Small intestine (tissue), 7 donors: ENCODE measurements at regions not wholly inside any gene's neighbourhood (a gene's known extent, or its start where the extent isn't known, plus 50 kb on each side); places are given as distances from the start of the nearest gene placed in this dataset.

Source experiments
- DNase-seq, 2 donors: peaks; one replicate each; pipeline versions ENCODE4 v3.0.0 to v3.0.0-alpha.2; 2013
- FAIRE-seq: peaks from 2 replicates; lab custom pipeline; 2012; peaks lifted over from hg19 to GRCh38; lab: Jason Lieb, UNC
- H3K27ac ChIP-seq, 3 donors: one replicate each; pipeline ENCODE4 v1.5.1; 2013; ENCODE audit warnings: low read length in 2 of 3, mild to moderate bottlenecking in 2 of 3, control low read depth in 1 of 3, inconsistent platforms in 1 of 3, low read depth in 1 of 3, moderate library complexity in 1 of 3
- H3K27me3 ChIP-seq, 3 donors: one replicate each; pipeline ENCODE4 v1.6.1; 2013; ENCODE audit warnings: low read length in 3 of 3, inconsistent platforms in 1 of 3; ENCODE audit not compliant: control insufficient read depth in 3 of 3, insufficient read depth in 3 of 3
- H3K36me3 ChIP-seq, 3 donors: one replicate each; pipeline ENCODE4 v1.6.1; 2013; ENCODE audit warnings: low read length in 3 of 3, inconsistent platforms in 1 of 3, low read depth in 1 of 3, mild to moderate bottlenecking in 1 of 3, moderate library complexity in 1 of 3; ENCODE audit not compliant: control insufficient read depth in 3 of 3, insufficient read depth in 2 of 3
- H3K4me1 ChIP-seq, 3 donors: one replicate each; pipeline ENCODE4 v1.6.1; 2013; ENCODE audit warnings: low read length in 2 of 3, inconsistent platforms in 1 of 3, low read depth in 1 of 3, mild to moderate bottlenecking in 1 of 3, moderate library complexity in 1 of 3; ENCODE audit not compliant: control insufficient read depth in 3 of 3, insufficient read depth in 2 of 3
- H3K4me3 ChIP-seq, 3 donors: one replicate each; pipeline ENCODE4 v1.5.1; 2013; ENCODE audit warnings: low read length in 3 of 3, control low read depth in 1 of 3, inconsistent platforms in 1 of 3, low read depth in 1 of 3, mild to moderate bottlenecking in 1 of 3, moderate library complexity in 1 of 3
- H3K9me3 ChIP-seq, 2 donors: one replicate each; pipeline ENCODE4 v1.6.1; 2013; ENCODE audit warnings: low read depth in 1 of 2, low read length in 1 of 2; ENCODE audit not compliant: control insufficient read depth in 2 of 2, insufficient read depth in 1 of 2
- WGBS, 3 donors: extraction: QIAGEN DNeasy Blood & Tissue Kit; methylation state at CpG; one replicate each; pipeline ENCODE4 v1.1.7; 2013; 5-methylcytosine and 5-hydroxymethylcytosine counted together
- donor health status: healthy with polysubstance abuse.
- donor health status: control.
- donor health status: control.
- donor health status: Bipolar disorder and iron deficiency.
- donor health status: healthy.

GRCh38 chr11:90856790-90857189 lies 633.9 kb upstream of the CHORDC1 start:
- Histone ChIP-seq H3K27ac (no peak overlapping the region), H3K4me3 (no peak overlapping the region), H3K36me3 (no peaks in the 10 kb centered on the region), H3K4me1 (no peaks in the 10 kb centered on the region), H3K9me3 (no peaks in the 10 kb centered on the region), H3K27me3 (no peaks in the 10 kb centered on the region)
- FAIRE-seq (no peak), DNase-seq (no peak)
- 66 to 72% (median 66%) methylated on average over 1 of the region's 1 CpG for WGBS, 3 donors

DNA sequence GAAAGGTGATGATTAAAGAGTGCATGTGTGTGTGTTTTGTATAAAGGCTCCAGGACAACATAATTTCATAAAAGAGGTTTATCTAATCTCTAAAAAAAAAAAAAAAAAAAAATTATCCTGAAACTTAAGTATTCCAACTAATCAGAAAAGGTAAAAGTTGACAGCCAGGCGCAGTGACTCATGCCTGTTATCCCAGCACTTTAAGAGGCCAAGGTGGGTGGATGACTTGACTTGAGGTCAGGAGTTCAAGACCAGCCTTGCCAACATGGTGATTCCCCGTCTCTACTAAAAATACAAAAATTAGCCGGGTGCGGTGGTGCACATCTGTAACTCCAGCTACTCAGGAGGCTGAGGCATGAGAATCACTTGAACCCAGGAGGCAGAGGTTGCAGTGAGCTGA lies 632.7 kb upstream of the CHORDC1 start:
- no peaks in the 10 kb centered on the region for H3K27me3 ChIP-seq
- no peak for DNase-seq
- H3K9me3 ChIP-seq = no peaks in the 10 kb centered on the region
- no peaks in the 10 kb centered on the region for H3K36me3 ChIP-seq
- 73 to 85% (median 80%) methylated on average over 4 of the region's 4 CpGs for WGBS, 3 donors
- no peak overlapping the region for H3K27ac ChIP-seq
- no peaks in the 10 kb centered on the region for H3K4me1 ChIP-seq
- no peak overlapping the region for H3K4me3 ChIP-seq
- no peak for FAIRE-seq

GRCh38 chr11:90851196-90851595 lies 628.3 kb upstream of the CHORDC1 start:
- Histone ChIP-seq H3K9me3 (no peaks in the 10 kb centered on the region), H3K27me3 (no peaks in the 10 kb centered on the region), H3K36me3 (no peaks in the 10 kb centered on the region), H3K27ac (no peak overlapping the region), H3K4me3 (no peak overlapping the region), H3K4me1 (no peaks in the 10 kb centered on the region)
- no peak for FAIRE-seq
- DNase-seq = no peak

- no peaks in the 10 kb centered on the region for H3K4me1 ChIP-seq
- H3K4me3 ChIP-seq = no peak overlapping the region
- no peaks in the 10 kb centered on the region for H3K36me3 ChIP-seq
- FAIRE-seq (no peak), DNase-seq (no peak)
- no peaks in the 10 kb centered on the region for H3K9me3 ChIP-seq
- WGBS, 3 donors = 86 to 91% (median 88%) methylated on average over 4 of the region's 4 CpGs
- H3K27me3 ChIP-seq = no peaks in the 10 kb centered on the region
- no peak overlapping the region for H3K27ac ChIP-seq
Measured at GRCh38 chr11:90849312-90849711, 626.5 kb upstream of the CHORDC1 start.

- no peak overlapping the region for H3K27ac ChIP-seq
- DNase-seq (no peak), FAIRE-seq (no peak)
- no peaks in the 10 kb centered on the region for H3K4me1 ChIP-seq
- 83 to 94% (median 86%) methylated on average over 1 of the region's 1 CpG for WGBS, 3 donors
- no peak overlapping the region for H3K4me3 ChIP-seq
- no peaks in the 10 kb centered on the region for H3K36me3 ChIP-seq
- H3K27me3 ChIP-seq = no peaks in the 10 kb centered on the region
- no peaks in the 10 kb centered on the region for H3K9me3 ChIP-seq
Measured at GRCh38 chr11:90847268-90847886, 624.5 kb upstream of the CHORDC1 start.

DNA sequence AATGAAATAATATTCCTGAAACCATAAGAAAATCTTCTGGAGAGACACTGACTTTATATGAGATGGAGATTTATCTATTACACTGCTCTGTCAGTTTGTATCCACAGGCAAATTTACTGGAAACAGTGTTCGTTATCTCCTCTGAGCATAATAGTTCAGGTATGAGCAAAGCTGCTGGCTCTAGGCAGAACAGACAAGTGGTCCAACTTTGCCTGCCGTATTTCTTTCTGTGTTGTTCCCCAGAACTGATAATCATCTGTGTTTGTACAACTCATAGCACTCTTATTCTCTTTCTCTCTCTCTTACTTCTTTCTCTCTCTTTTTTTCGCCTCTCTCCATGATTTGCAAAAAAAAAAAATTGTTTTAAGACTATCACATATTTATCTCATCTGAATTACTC lies 623.8 kb upstream of the CHORDC1 start:
- Histone ChIP-seq H3K36me3 (no peaks in the 10 kb centered on the region), H3K27me3 (no peaks in the 10 kb centered on the region), H3K4me1 (no peaks in the 10 kb centered on the region), H3K27ac (no peak overlapping the region), H3K4me3 (no peak overlapping the region), H3K9me3 (no peaks in the 10 kb centered on the region)
- FAIRE-seq (no peak), DNase-seq (no peak)
- 53 to 69% (median 57%) methylated on average over 3 of the region's 3 CpGs for whole genome bisulfite sequencing, 3 donors

DNA sequence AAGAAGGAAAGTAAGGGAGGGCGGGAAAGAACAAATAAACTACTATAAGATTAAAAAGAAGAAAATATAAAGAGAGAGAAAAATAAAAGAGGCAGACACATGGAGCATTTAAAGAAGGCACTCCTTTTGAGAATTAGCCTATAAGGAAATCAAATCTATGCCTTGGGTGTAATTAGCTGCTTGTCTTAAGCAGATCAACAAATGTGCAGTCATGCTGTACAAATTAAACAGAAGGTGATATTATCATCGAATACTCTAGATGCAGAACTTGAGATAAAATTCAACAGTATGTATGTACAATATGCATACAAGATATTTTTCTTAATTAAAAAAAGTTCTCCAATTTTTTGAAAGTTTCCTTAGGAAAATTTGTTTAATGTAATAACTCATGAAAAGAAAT lies 623.0 kb upstream of the CHORDC1 start:
- no peak overlapping the region for H3K27ac ChIP-seq
- H3K36me3 ChIP-seq = no peaks in the 10 kb centered on the region
- H3K9me3 ChIP-seq = no peaks in the 10 kb centered on the region
- WGBS, 3 donors = 65 to 77% (median 76%) methylated on average over 2 of the region's 2 CpGs
- DNase-seq (no peak), FAIRE-seq (no peak)
- no peak overlapping the region for H3K4me3 ChIP-seq
- H3K27me3 ChIP-seq = no peaks in the 10 kb centered on the region
- H3K4me1 ChIP-seq = no peaks in the 10 kb centered on the region

DNA sequence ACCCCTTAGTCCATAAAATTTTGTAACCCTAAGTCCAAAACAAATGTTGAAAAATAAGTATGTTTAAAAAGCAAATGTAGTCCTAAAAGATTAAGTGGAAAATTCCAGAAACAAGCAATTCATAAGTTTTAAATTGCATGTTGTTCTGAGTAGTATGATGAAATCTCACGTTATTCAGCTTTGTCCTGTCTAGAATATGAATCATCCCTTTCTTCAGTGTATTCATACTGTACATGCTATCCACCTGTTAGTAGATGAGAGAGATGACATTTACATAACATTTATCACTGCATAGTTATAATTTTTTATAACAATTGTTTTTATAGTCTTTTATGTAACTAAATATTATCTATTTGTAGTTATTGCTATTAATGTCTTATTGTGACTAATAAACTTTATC lies 622.3 kb upstream of the CHORDC1 start:
- WGBS, 3 donors = 44 to 70% (median 70%) methylated on average over 1 of the region's 1 CpG

GRCh38 chr11:90844041-90844440 lies 621.2 kb upstream of the CHORDC1 start:
- WGBS, 3 donors = 81 to 87% (median 84%) methylated on average over 3 of the region's 3 CpGs
- Histone ChIP-seq H3K27me3 (no peaks in the 10 kb centered on the region), H3K27ac (no peak overlapping the region), H3K9me3 (no peaks in the 10 kb centered on the region), H3K4me3 (no peak overlapping the region), H3K4me1 (no peaks in the 10 kb centered on the region), H3K36me3 (no peaks in the 10 kb centered on the region)
- FAIRE-seq (no peak), DNase-seq (no peak)

More for the DNA sequence above, 622.3 kb upstream of the CHORDC1 start:
- no peaks in the 10 kb centered on the region for H3K9me3 ChIP-seq
- no peaks in the 10 kb centered on the region for H3K4me1 ChIP-seq
- no peaks in the 10 kb centered on the region for H3K27me3 ChIP-seq
- DNase-seq = no peak
- FAIRE-seq = no peak
- no peak overlapping the region for H3K4me3 ChIP-seq
- H3K27ac ChIP-seq = no peak overlapping the region
- H3K36me3 ChIP-seq = no peaks in the 10 kb centered on the region
